ENCODE measurements at regions not wholly inside any gene's neighbourhood (a gene's known extent, or its start where the extent isn't known, plus 50 kb on each side); places are given as distances from the start of the nearest gene placed in this dataset.

DNA sequence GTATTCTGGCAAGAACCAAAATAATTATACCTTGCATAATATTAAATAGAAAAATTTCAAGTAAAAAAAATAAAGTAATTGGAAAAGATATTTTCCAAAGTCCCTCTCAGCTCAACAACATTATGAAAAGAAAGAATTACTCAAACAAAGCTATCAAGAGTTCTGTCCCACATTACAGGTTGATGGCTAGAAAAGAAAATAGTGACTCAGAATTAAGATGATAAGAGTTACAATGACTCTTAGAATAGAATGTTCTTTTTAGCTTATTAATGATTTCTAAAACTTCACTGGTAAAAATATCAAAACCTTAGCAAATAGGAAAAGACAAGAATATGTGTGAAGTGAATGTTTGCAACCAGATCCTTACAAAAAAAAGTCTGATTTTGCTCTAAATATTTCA is 312.5 kb upstream of the PDGFD start:
- TF ChIP-seq, protein P1, sequence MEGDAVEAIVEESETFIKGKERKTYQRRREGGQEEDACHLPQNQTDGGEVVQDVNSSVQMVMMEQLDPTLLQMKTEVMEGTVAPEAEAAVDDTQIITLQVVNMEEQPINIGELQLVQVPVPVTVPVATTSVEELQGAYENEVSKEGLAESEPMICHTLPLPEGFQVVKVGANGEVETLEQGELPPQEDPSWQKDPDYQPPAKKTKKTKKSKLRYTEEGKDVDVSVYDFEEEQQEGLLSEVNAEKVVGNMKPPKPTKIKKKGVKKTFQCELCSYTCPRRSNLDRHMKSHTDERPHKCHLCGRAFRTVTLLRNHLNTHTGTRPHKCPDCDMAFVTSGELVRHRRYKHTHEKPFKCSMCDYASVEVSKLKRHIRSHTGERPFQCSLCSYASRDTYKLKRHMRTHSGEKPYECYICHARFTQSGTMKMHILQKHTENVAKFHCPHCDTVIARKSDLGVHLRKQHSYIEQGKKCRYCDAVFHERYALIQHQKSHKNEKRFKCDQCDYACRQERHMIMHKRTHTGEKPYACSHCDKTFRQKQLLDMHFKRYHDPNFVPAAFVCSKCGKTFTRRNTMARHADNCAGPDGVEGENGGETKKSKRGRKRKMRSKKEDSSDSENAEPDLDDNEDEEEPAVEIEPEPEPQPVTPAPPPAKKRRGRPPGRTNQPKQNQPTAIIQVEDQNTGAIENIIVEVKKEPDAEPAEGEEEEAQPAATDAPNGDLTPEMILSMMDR (IDR thresholded peaks at IDR 0.05; ENCODE audit: borderline replicate concordance, insufficient read depth, low read depth, low read length) = no peak
- no peak overlapping the region for H3K4me3 ChIP-seq (ENCODE audit: low read depth, low read length)

DNA sequence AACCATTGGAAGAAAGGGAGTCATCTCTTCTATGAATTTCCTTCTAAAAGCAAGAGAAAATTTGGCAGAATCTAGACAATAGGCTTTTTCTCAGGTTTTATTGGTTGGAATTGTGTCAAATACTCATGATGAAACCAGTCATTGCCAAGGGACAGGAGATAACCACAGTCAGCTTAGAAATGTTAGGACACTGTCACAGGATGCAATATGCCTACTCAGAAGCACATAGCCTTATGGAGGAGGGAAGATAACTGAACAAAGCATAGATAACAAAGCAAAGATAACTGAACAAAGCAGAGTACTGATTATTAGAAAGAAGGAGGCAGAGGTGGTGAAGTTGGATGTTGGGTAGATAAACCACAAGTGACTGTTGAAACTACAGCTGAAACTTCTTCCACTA is 303.5 kb upstream of the PDGFD start:
- no peak overlapping the region for H3K4me3 ChIP-seq (ENCODE audit: low read depth, low read length)
- TF ChIP-seq, protein P1 (IDR thresholded peaks at IDR 0.05; ENCODE audit: borderline replicate concordance, insufficient read depth, low read depth, low read length) = no peak

DNA sequence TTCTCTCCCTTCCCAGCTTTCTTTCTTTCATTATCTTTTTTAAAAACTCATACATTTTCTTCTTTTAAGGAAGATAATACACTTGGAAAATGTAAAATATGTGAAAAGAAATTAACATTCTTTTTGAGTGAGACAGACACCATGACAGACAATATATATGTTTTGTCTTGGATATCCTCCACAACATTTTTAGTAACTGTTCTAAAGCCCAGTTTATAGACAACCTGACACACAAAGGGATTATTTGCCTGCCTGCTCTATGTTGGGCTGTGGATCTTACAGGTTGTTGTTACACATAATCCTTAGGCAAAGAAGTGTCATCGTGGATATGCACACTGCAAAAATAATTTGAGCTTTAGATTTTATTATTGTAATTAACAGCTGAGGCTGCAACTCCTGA is 301.4 kb upstream of the PDGFD start:
- TF ChIP-seq, protein P1 (IDR thresholded peaks at IDR 0.05; ENCODE audit: borderline replicate concordance, insufficient read depth, low read depth, low read length) = no peak

DNA sequence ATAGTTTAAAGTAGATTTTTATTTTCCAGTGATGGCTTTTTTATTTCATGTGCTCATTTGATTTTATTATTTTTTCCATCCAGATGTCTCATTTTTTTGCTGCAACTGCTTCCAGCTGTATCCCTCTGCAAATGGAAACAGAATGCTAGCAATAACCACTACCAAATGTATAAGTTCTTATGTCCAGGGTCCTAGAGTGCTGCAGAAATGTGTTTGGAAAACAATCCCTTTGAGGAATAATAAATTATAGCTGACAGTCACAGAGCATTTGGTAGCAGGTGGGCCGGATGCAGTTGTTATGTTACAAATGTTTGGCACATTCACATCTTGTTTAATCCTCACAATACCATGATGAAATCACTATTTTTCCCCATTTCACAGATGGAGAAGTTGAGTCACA is 300.7 kb upstream of the PDGFD start:
- TF ChIP-seq, protein P1 (IDR thresholded peaks at IDR 0.05; ENCODE audit: borderline replicate concordance, insufficient read depth, low read depth, low read length) = no peak
- no peak overlapping the region for H3K4me3 ChIP-seq (ENCODE audit: low read depth, low read length)

More for the DNA sequence above, 301.4 kb upstream of the PDGFD start:
- H3K4me3 ChIP-seq (ENCODE audit: low read depth, low read length) = no peak overlapping the region

DNA sequence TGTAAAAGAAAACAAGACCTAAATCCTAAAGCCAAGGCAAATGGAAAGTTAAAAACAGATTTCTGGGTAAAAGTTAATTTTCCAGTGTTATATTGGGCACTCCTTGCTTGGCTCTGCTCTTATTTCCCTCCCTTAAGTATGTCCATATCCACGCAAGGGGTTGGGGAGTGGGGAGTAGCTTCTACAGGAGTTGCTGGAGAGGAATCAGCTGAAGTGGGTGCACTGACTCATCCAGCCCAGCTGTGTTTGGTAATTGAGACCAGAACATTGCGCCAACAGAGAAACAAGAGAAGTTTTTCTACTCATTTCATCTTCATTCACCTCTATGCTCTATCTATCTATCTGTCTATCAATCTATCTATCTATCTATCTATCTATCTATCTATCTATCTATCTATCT is 298.4 kb upstream of the PDGFD start:
- TF ChIP-seq, protein P1 (IDR thresholded peaks at IDR 0.05; ENCODE audit: borderline replicate concordance, insufficient read depth, low read depth, low read length) = no peak
- H3K4me3 ChIP-seq (ENCODE audit: low read depth, low read length) = no peak overlapping the region

DNA sequence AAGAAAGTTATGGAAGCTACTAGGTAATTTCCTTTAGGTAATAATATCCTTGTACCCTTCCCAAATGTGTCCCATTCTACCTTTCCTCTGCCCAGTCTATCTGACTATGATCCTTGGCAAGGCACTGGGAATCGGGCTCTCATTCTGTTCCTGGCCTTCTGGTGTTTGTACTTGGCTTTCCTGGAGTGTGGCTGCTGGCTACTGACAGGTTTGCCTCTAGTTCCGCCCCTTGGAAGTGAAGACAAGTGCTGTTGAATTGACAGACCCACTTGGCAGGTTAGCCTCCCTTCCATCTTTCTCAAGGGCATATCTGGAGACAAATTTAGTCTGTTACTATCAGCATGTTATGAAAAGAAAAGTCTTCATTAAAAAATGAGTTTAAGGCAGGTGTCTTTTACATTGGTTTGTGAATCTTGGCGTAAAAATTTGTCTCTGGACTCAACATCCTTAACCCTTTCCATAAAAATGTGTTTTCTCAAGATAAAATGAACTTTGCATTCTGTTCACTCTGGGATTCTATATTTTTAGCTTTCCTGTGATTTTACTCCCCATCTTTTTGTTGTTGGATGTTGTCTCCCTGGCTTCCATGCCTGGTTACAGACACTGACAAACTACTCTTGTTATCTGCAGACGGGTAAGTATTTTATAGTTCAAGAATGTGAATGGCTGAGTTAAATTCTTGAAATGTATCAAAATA is 287.4 kb upstream of the PDGFD start:
- TF ChIP-seq, protein P1 (IDR thresholded peaks at IDR 0.05; ENCODE audit: borderline replicate concordance, insufficient read depth, low read depth, low read length) = no peak
- no peak overlapping the region for H3K4me3 ChIP-seq (ENCODE audit: low read depth, low read length)

DNA sequence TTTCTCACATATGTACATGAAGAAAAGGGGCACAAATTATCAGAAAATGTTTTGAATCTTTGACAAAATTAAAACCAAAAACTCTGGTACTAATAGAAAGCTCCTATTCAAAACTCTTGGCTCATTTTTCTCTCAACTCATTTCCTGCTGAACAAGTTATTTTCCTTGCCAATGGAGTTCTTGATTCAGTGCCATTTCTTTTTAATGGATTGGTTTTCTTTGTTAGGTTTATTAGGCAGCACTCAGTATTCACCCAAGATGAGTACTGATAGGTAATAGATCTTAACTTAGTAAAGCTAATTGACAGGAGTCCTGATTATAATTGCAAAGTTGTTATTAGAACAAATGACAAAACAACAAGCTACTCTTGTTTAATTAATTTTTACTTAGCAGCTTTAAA is 279.4 kb upstream of the PDGFD start:
- TF ChIP-seq, protein P1 (IDR thresholded peaks at IDR 0.05; ENCODE audit: borderline replicate concordance, insufficient read depth, low read depth, low read length) = no peak
- H3K4me3 ChIP-seq (ENCODE audit: low read depth, low read length) = no peak overlapping the region

Measured in GM12875 (cell line).